GM12873 (cell line): ENCODE measurements at regions not wholly inside any gene's neighbourhood (a gene's known extent, or its start where the extent isn't known, plus 50 kb on each side); places are given as distances from the start of the nearest gene placed in this dataset.

Experiments
- TF ChIP-seq, protein P1 (sequence below): IDR thresholded peaks from 2 replicates; pipeline ENCODE4 v1.5.1; 2012; ENCODE audit warnings: low read depth, mild to moderate bottlenecking, moderate library complexity, low read length, control low read depth; ENCODE audit not compliant: insufficient read depth; ENCODE audit errors: missing control alignments

DNA sequence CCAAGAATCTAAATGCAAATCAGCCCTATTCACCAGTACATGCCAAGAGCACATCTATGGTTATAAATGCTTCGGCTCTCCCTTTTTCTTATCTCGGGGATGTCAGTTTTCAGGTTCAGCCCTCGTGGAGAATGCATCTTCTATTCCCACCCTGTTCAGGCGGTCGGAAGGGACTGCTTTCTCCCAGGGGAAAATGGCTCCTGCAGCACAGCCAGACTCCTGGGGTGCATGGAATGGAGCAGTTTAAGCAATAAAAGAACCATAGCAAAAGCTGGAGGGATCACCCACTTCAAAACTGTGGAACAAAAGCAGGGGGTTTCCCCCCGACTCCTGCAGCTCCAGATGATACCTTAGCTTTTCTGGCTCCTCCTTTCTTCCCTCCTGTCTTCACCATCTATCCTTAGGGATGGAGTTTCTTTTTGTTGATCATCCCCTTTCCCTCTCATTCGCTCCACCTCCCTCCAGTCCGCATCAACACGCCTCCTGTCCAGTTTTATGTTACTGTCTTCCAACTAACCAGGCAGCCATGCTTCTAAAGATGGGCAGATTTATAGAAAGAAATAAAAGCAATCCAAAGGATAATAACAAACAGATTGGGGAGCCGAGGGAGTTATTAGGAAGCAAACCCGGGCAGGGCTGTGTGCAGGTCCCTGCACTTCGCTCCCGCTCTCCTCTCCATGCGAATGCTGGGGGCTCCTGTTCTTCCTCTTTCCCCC is 356.2 kb upstream of the SMIM21 start:
- TF ChIP-seq, protein P1, sequence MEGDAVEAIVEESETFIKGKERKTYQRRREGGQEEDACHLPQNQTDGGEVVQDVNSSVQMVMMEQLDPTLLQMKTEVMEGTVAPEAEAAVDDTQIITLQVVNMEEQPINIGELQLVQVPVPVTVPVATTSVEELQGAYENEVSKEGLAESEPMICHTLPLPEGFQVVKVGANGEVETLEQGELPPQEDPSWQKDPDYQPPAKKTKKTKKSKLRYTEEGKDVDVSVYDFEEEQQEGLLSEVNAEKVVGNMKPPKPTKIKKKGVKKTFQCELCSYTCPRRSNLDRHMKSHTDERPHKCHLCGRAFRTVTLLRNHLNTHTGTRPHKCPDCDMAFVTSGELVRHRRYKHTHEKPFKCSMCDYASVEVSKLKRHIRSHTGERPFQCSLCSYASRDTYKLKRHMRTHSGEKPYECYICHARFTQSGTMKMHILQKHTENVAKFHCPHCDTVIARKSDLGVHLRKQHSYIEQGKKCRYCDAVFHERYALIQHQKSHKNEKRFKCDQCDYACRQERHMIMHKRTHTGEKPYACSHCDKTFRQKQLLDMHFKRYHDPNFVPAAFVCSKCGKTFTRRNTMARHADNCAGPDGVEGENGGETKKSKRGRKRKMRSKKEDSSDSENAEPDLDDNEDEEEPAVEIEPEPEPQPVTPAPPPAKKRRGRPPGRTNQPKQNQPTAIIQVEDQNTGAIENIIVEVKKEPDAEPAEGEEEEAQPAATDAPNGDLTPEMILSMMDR: no peak

DNA sequence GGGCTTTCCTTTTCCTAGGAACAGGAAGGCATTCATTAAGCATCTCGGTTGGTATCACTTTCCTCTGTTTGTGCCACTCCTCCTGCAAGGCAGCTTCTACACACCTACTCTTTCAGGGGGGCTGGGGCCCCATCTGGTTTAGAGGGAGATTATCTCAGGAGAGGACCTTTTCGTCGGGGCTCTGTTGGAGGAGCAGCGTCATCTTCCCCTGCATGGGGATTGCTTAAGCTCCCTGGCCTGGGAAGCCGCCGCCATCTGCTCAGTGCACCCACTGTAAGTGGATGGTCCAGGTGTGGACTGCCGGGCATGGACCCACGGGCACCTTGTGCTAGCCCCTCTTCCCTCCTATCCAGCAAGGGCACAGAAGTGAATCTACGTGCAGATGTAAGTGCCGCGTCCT is 355.3 kb upstream of the SMIM21 start:
- TF ChIP-seq, protein P1: no peak

DNA sequence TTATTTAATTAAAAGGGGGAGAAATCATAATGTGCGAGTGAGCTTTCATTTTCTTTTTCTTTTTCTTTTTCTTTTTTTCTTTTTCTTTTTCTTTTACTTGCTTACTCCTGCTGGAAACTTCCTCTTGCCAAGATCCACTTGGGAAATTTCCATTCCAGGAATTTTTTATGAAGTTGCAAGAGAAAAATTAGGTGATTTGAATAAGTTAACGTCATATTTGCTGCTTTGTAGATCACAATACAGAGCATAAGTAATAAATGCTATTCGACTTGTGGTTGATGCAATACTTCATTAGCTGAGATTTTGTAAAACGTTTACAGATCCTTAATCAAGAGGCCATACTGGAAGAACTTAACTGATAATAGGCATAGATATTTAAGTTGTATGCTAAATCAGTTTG is 354.7 kb upstream of the SMIM21 start:
- TF ChIP-seq, protein P1: no peak

DNA sequence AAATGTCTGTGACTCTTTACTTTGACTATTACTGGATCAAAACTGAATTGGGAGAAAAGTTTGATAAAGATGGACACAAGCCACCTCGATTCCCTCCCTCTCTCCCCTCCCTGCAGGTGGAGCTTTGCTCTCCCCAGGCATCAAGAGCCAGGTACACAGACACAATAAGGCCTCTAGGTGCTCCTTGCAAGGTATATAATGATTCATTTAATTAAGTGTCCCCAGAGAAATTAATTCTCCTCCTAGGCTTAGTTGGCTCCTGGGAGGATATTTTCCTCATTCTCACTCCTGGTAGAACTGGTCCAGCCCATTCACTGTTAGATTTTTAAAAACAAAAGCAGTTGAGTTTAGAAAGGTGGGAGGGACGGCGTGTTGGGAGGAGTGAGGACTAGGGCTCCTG is 352.4 kb upstream of the SMIM21 start:
- TF ChIP-seq, protein P1: no peak

DNA sequence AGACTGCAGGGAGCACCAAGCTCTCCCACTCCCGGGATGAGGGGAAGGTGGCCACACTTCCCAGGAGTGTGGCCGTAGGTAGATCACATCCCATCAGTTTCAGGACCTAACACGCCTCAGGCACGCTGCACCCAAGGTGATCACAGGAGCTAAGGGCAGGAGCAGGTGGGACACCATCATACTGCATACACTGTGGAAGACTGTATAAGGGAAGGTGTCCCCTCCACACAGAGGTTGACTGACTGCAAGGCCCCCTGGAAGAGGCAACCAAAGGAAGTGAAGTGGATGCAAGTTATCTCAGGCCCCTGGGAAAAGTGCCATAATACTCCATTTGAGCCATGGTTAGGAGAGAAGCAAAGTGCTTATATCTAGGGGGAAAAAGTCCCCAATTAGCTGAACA is 351.9 kb upstream of the SMIM21 start:
- TF ChIP-seq, protein P1: no peak

DNA sequence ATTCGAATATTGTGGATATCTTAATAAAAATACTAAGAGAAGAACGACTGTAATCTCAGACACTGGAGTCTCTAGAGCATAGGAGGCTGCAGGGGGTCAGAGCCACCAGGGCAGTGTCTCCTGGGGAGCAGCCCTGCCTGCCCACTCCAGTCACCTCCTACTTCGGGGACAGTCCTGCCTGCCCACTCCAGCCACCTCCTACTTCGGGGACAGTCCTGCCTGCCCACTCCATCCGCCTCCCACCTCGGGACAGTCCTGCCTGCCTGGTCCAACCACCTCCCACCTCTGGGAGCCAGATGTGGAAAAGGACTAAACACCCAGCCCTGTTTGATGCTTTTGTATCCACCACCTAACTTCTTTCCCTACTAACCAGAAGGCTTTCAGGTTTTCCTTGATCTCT is 350.1 kb upstream of the SMIM21 start:
- TF ChIP-seq, protein P1: no peak

DNA sequence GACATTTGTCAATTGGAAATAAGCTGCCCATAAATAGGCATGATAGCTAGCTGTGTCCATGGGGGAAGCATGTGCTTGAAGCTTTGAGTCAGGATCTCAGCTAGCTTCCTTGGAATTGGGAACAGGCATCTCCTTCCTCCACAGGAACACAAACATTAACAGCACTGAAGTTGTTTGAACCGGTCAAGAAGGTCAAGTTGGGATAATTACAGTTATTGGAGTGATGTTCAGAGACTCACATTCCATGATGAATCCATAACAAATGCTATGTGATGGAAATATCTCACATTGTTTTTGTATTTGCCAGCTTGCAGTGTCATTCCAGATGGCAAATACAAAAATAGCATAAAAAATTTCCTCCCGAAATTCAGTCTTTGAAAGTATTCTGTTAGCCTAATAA is 347.6 kb upstream of the SMIM21 start:
- TF ChIP-seq, protein P1: no peak
